ENCODE measurements at regions not wholly inside any gene's neighbourhood (a gene's known extent, or its start where the extent isn't known, plus 50 kb on each side); places are given as distances from the start of the nearest gene placed in this dataset.

DNA sequence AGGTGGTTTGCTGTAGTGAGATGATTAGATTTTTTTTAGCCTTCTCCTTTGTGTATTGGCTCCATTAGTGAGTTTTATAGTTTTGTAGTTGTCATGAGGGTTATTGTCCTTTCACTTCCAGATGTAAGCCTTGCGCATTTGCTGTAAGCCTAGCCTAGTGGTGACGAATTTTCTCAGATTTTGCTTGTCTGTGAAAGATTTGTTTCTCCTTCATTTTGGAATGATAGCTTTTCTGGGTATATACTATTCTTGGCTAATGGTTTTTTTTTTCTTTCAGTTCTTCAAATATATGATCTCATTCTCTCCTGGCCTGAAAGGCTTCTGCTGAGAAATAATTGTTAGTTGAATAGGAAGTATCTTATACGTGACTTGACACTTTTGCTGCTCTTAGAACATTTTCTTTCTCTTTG is 166.5 kb upstream of the THRB start:
- no peaks in the 10 kb centered on the region for H3K27me3 ChIP-seq
- H3K27ac ChIP-seq, result no peak overlapping the region
- H3K36me3 ChIP-seq, result no peaks in the 10 kb centered on the region
- H3K4me3 ChIP-seq, result no peak overlapping the region
- DNase-seq, result no peak
- H3K4me1 ChIP-seq, result no peaks in the 10 kb centered on the region
- intact Hi-C loops (cut with DNase I; ENCODE audit: low total_unique reads), result no loop called here
- TF ChIP-seq CTCF (IDR thresholded peaks at IDR 0.05), result no peak
- no peak for TF ChIP-seq POLR2A (IDR thresholded peaks at IDR 0.05)
- no peaks in the 10 kb centered on the region for H3K9me3 ChIP-seq

GRCh38 chr3:24662449-24663345 is 168.0 kb upstream of the THRB start:
- intact Hi-C loops (cut with DNase I; ENCODE audit: low total_unique reads), result no loop called here
- Histone ChIP-seq H3K27me3 (no peaks in the 10 kb centered on the region), H3K9me3 (no peaks in the 10 kb centered on the region), H3K4me3 (no peak overlapping the region), H3K4me1 (no peaks in the 10 kb centered on the region), H3K36me3 (no peaks in the 10 kb centered on the region), H3K27ac (no peak overlapping the region)
- no peak for DNase-seq
- TF ChIP-seq POLR2A (IDR thresholded peaks at IDR 0.05) (no peak), CTCF (IDR thresholded peaks at IDR 0.05) (no peak)

DNA sequence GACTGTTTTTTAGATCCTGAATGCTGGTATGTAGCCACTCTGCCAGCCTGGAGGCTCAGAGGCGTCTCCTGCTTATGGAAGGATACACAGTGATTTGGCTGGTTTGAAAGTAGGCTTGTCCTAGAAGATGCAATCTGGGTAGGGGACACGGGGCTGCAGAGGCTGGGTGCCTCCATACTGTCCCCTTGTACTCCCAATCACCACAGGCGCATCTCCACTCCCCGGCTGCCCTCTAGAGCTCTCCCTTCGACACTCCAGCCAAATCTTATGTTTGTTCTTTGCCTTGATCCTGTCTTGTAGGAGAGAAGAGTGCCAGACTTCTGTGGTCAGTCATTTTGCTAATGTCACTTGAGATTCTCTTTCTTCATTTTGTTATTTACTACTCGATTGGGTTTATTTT is 168.8 kb upstream of the THRB start:
- H3K4me3 ChIP-seq, result no peak overlapping the region
- intact Hi-C loops (cut with DNase I; ENCODE audit: low total_unique reads), result no loop called here
- H3K9me3 ChIP-seq, result no peaks in the 10 kb centered on the region
- H3K36me3 ChIP-seq, result no peaks in the 10 kb centered on the region
- H3K27ac ChIP-seq, result no peak overlapping the region
- H3K4me1 ChIP-seq, result no peaks in the 10 kb centered on the region
- DNase-seq, result no peak
- no peaks in the 10 kb centered on the region for H3K27me3 ChIP-seq
- TF ChIP-seq POLR2A (IDR thresholded peaks at IDR 0.05) (no peak), CTCF (IDR thresholded peaks at IDR 0.05) (no peak)

- H3K27me3 ChIP-seq, result no peaks in the 10 kb centered on the region
- no peaks in the 10 kb centered on the region for H3K4me1 ChIP-seq
- intact Hi-C loops (cut with DNase I; ENCODE audit: low total_unique reads), result no loop called here
- H3K27ac ChIP-seq, result no peak overlapping the region
- H3K9me3 ChIP-seq, result no peaks in the 10 kb centered on the region
- no peak overlapping the region for H3K4me3 ChIP-seq
- TF ChIP-seq POLR2A (IDR thresholded peaks at IDR 0.05) (no peak), CTCF (IDR thresholded peaks at IDR 0.05) (no peak)
- no peaks in the 10 kb centered on the region for H3K36me3 ChIP-seq
- DNase-seq, result no peak
Measured at GRCh38 chr3:24668039-24668438, 173.4 kb upstream of the THRB start.

DNA sequence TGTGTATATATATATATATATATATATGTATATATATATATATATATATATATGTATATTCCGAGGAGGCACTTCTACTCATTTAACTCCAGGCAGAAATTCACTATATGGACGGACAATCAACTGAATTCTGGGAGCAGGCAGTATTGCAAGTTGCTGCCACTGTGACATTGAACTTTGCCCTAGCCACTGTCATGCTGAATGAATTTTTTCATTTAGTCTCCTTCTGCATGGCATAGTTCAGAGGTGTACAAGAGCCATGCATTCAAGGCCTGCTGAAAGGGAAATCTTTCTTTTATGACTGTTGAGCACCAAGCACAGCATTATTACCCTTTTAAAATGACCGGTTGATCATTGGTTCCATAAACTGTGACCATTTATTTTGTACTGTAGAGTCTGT is 176.2 kb upstream of the THRB start:
- Histone ChIP-seq H3K4me3 (no peak overlapping the region), H3K27me3 (no peaks in the 10 kb centered on the region), H3K27ac (no peak overlapping the region), H3K9me3 (no peaks in the 10 kb centered on the region), H3K4me1 (no peaks in the 10 kb centered on the region), H3K36me3 (no peaks in the 10 kb centered on the region)
- no peak for TF ChIP-seq CTCF (IDR thresholded peaks at IDR 0.05)
- TF ChIP-seq POLR2A (IDR thresholded peaks at IDR 0.05), result no peak
- intact Hi-C loops (cut with DNase I; ENCODE audit: low total_unique reads), result no loop called here
- DNase-seq, result no peak
